WTC11 (cell line): ENCODE measurements at regions not wholly inside any gene's neighbourhood (a gene's known extent, or its start where the extent isn't known, plus 50 kb on each side); places are given as distances from the start of the nearest gene placed in this dataset.

ENCODE experiments used
- ARID4B ChIP-seq: sonication (generic); formaldehyde crosslinking; IDR thresholded peaks from 2 replicates; pipeline ENCODE4 v1.8.0; 2023; ENCODE audit warnings: missing genetic modification reagents, mild to moderate bottlenecking, borderline replicate concordance
- CTCF ChIP-seq: fragments of 200-600 bp; IDR thresholded peaks from 2 replicates; pipeline ENCODE4 v1.8.0; 2022; ENCODE audit warnings: antibody characterized with exemption
- ESRRA ChIP-seq: sonication (generic); formaldehyde crosslinking; IDR thresholded peaks from 2 replicates; pipeline ENCODE4 v1.8.1; 2022; ENCODE audit warnings: mild to moderate bottlenecking, missing genetic modification reagents, borderline replicate concordance
- ETV6 ChIP-seq: sonication (generic); formaldehyde crosslinking; IDR thresholded peaks from 2 replicates; pipeline ENCODE4 v1.8.1; 2022; ENCODE audit warnings: mild to moderate bottlenecking, missing genetic modification reagents
- SP1 ChIP-seq: sonication (generic); formaldehyde crosslinking; conservative IDR thresholded peaks from 2 replicates; pipeline ENCODE4 v1.8.1; 2022; ENCODE audit warnings: missing genetic modification reagents
- ZNF219 ChIP-seq: sonication (generic); formaldehyde crosslinking; IDR thresholded peaks from 2 replicates; pipeline ENCODE4 v1.8.0; 2023; ENCODE audit warnings: missing genetic modification reagents, mild to moderate bottlenecking, borderline replicate concordance
- TF ChIP-seq, protein P1 (sequence below): sonication (generic); formaldehyde crosslinking; IDR thresholded peaks from 2 replicates; pipeline ENCODE4 v1.8.1; 2023; ENCODE audit warnings: mild to moderate bottlenecking, moderate library complexity, missing genetic modification reagents

- TF ChIP-seq ZNF219 (no peak), CTCF (no peak), ARID4B (CRISPR knock-in tag) (no peak), ETV6 (CRISPR knock-in tag) (no peak), ESRRA (CRISPR knock-in tag) (no peak), SP1 (CRISPR knock-in tag) (no peak)
- TF ChIP-seq, protein P1, sequence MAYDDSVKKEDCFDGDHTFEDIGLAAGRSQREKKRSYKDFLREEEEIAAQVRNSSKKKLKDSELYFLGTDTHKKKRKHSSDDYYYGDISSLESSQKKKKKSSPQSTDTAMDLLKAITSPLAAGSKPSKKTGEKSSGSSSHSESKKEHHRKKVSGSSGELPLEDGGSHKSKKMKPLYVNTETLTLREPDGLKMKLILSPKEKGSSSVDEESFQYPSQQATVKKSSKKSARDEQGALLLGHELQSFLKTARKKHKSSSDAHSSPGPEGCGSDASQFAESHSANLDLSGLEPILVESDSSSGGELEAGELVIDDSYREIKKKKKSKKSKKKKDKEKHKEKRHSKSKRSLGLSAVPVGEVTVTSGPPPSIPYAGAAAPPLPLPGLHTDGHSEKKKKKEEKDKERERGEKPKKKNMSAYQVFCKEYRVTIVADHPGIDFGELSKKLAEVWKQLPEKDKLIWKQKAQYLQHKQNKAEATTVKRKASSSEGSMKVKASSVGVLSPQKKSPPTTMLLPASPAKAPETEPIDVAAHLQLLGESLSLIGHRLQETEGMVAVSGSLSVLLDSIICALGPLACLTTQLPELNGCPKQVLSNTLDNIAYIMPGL (CRISPR knock-in tag): no peak
Measured at GRCh38 chr10:36491926-36492325, 633.5 kb upstream of the ANKRD30A start.
